H1 (cell line): ENCODE measurements at regions not wholly inside any gene's neighbourhood (a gene's known extent, or its start where the extent isn't known, plus 50 kb on each side); places are given as distances from the start of the nearest gene placed in this dataset.

Source experiments
- BRCA1 ChIP-seq: IDR thresholded peaks from 2 replicates; pipeline ENCODE4 v1.6.1; 2012; ENCODE audit warnings: low read depth, low read length, improper control_type of control experiment
- CEBPB ChIP-seq: IDR thresholded peaks from 2 replicates; pipeline ENCODE4 v1.6.1; 2012; ENCODE audit warnings: low read depth, low read length
- CREB1 ChIP-seq: IDR thresholded peaks from 2 replicates; pipeline ENCODE4 v1.6.1; 2012; ENCODE audit warnings: inconsistent platforms
- CTCF ChIP-seq, 3 experiments: IDR thresholded peaks; 1 replicate in 2 of 3; 2 replicates in 1 of 3; pipeline versions ENCODE4 v1.5.1 to v1.6.1; 2011; ENCODE audit warnings: low read length in 3 of 3, mild to moderate bottlenecking in 3 of 3, inconsistent platforms in 2 of 3, low read depth in 1 of 3, moderate library complexity in 1 of 3; ENCODE audit not compliant: insufficient read depth in 1 of 3; ENCODE audit errors: control extremely low read depth in 1 of 3
- EP300 ChIP-seq, 2 experiments: IDR thresholded peaks; 1 replicate in 1 of 2; 2 replicates in 1 of 2; pipeline ENCODE4 v1.6.1; 2011 to 2012; ENCODE audit warnings: low read depth in 2 of 2, low read length in 2 of 2, mild to moderate bottlenecking in 2 of 2, borderline replicate concordance in 1 of 2, inconsistent platforms in 1 of 2, moderate library complexity in 1 of 2
- EZH2 ChIP-seq: fragments of 200-600 bp; sonication (generic); IDR thresholded peaks from 2 replicates; pipeline ENCODE4 v1.7.1; 2012; ENCODE audit warnings: low read depth, mild to moderate bottlenecking, moderate library complexity, low read length, inconsistent platforms; ENCODE audit not compliant: severe bottlenecking
- JUND ChIP-seq: IDR thresholded peaks from 2 replicates; pipeline ENCODE4 v1.6.1; 2011; ENCODE audit warnings: mild to moderate bottlenecking, improper control_type of control experiment, low read length
- POLR2A ChIP-seq, 2 experiments: IDR thresholded peaks; 1 replicate in 1 of 2; 2 replicates in 1 of 2; pipeline ENCODE4 v1.6.1; 2011; ENCODE audit warnings: low read depth in 2 of 2, low read length in 2 of 2, mild to moderate bottlenecking in 2 of 2; ENCODE audit errors: control extremely low read depth in 1 of 2
- POLR2AphosphoS5 ChIP-seq: IDR thresholded peaks from 2 replicates; pipeline ENCODE4 v1.6.1; 2011; ENCODE audit warnings: low read depth, low read length
- RAD21 ChIP-seq, 2 experiments: IDR thresholded peaks in 1 of 2; conservative IDR thresholded peaks in 1 of 2; 2 replicates each; pipeline ENCODE4 v1.6.1; 2011; ENCODE audit warnings: low read depth in 2 of 2, low read length in 2 of 2, improper control_type of control experiment in 1 of 2, inconsistent platforms in 1 of 2, mild to moderate bottlenecking in 1 of 2, moderate library complexity in 1 of 2
- RNF2 ChIP-seq: fragments of 200-900, 300-1000 bp; sonication (generic); IDR thresholded peaks from 2 replicates; pipeline ENCODE4 v1.7.1; 2016; ENCODE audit warnings: borderline replicate concordance, low read depth, mild to moderate bottlenecking, antibody characterized with exemption, low read length; ENCODE audit not compliant: poor library complexity, severe bottlenecking; ENCODE audit errors: missing control alignments
- SUZ12 ChIP-seq: fragments of 200-600 bp; sonication (generic); IDR thresholded peaks from 2 replicates; pipeline ENCODE4 v1.6.1; 2012; ENCODE audit warnings: mild to moderate bottlenecking, inconsistent platforms, low read length, moderate library complexity, mixed read lengths
- TAF1 ChIP-seq: IDR thresholded peaks from 2 replicates; pipeline ENCODE4 v1.6.1; 2011; ENCODE audit warnings: mild to moderate bottlenecking, low read depth, low read length

GRCh38 chr22:48495751-48496080 lies 1332.0 kb downstream of the BRD1 start:
- TF ChIP-seq RAD21 (IDR thresholded peaks at IDR 0.05 in 1 of 2, conservative IDR thresholded peaks at IDR 0.05 in 1 of 2; ENCODE audit: low read depth in 2 of 2, low read length in 2 of 2) (no peak), TAF1 (no peak), CTCF (IDR thresholded peaks at IDR 0.05; ENCODE audit: control extremely low read depth in 1 of 3, insufficient read depth in 1 of 3, low read depth in 1 of 3, low read length in 3 of 3) (no peak), POLR2A (IDR thresholded peaks at IDR 0.05; ENCODE audit: control extremely low read depth in 1 of 2, low read depth in 2 of 2, low read length in 2 of 2) (no peak), EP300 (IDR thresholded peaks at IDR 0.05; ENCODE audit: borderline replicate concordance in 1 of 2, low read depth in 2 of 2, low read length in 2 of 2) (no peak), POLR2AphosphoS5 (no peak), BRCA1 (no peak), SUZ12 (no peak), CEBPB (no peak), CREB1 (no peak), JUND (no peak), EZH2 (no peak), RNF2 (no peak)
